ENCODE measurements at regions not wholly inside any gene's neighbourhood (a gene's known extent, or its start where the extent isn't known, plus 50 kb on each side); places are given as distances from the start of the nearest gene placed in this dataset.

- no peak for TF ChIP-seq POLR2AphosphoS5 (IDR thresholded peaks at IDR 0.05; ENCODE audit: low read depth, low read length)
- no peak for TF ChIP-seq TAF1 (IDR thresholded peaks at IDR 0.05; ENCODE audit: borderline replicate concordance, low read depth, low read length)
- TF ChIP-seq POLR2A (IDR thresholded peaks at IDR 0.05; ENCODE audit: low read depth, low read length) = no peak
Measured at GRCh38 chr1:163585796-163586195, 264.0 kb downstream of the NUF2 start.

Data from GM12892 (cell line).